HPDE6-E6E7 (cell line): ENCODE measurements at regions not wholly inside any gene's neighbourhood (a gene's known extent, or its start where the extent isn't known, plus 50 kb on each side); places are given as distances from the start of the nearest gene placed in this dataset.

Experiments
- DNase-seq: peaks from one replicate; pipeline ENCODE4 v3.0.0; 2011; ENCODE audit warnings: missing footprints; ENCODE audit errors: extremely low spot score

DNA sequence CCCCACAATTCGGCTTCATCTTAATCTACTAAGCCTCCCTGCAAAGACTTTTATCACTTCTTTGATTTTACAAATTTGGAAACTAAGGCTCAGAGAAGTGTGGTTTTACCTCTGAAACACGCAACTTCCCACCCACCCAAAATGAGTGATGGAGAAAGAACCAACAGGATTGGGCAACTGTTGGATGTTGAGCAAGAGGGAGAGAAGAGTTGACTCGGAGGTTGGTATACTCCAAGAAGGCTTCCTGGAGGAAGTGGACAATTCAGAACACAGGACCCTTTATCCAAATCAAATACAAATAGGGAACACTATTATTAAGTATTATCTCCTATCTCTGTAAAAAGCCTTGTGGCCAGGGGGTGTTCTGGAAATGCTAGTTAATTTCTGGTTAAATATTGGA, 323.0 kb downstream of the C16orf95 start:
- DNase-seq = no peak

GRCh38 chr16:86994651-86995171, 322.5 kb downstream of the C16orf95 start:
- no peak for DNase-seq

GRCh38 chr16:86995456-86995855, 321.7 kb downstream of the C16orf95 start:
- DNase-seq = no peak

DNA sequence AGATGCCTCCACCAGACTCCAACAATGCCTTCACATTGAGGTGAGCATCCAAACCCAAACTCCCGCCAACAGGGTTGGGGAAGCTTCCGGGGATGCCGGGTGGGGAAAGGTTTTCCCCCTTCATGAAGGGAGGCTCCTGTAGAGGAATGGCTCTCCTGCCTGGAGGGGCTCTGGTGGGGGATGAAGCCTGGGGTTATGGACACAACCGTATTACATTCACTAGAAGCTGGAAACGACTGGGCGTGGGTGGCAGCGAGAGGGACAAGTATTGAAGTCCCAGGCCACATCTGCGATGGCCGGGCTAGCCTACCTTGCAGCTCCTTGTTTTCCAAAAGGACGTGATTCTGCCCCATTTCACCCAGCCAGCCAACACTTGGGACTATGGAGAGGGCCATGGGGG, 321.1 kb downstream of the C16orf95 start:
- no peak for DNase-seq

GRCh38 chr16:86997058-86997457, 320.1 kb downstream of the C16orf95 start:
- DNase-seq = no peak

DNA sequence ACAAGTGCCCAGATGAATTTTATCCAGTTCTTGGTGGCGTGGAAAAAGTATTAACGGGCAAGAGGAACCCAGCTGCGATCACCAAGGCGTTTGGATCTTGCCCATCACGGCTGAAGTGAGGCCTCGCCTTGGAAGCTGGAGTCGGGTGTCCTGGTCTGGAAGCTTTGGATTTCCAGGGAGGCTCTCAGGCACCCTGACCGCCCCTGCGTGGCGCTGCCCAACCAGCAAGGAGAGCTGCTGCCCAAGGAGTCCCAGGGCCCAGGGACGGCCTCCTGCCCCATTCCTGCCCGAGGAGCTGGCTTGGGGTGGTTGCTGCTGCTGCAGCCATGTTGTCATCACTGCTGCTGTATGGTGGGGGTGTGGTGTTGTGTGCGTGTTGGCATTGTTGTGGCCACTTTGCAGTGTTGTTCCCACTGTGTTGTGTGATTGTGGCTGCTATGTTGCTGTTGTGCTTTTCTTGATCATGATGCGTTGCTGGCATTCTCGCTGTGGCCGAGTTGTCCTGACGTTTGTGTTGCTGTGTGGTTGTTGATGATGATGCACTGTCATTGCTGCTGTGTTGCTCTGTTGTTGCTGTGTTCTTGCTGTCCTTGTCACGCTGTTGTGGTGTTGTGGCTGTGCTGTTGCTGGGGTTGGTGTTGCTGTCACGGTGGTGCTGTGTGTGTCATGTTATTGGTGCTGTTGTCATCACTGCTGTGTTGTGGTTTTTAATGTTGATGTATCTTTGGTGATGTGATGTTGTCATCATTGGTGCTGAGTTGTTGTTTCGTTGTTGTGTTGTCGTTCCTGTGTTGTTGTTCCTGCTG, 318.8 kb downstream of the C16orf95 start:
- DNase-seq = no peak

DNA sequence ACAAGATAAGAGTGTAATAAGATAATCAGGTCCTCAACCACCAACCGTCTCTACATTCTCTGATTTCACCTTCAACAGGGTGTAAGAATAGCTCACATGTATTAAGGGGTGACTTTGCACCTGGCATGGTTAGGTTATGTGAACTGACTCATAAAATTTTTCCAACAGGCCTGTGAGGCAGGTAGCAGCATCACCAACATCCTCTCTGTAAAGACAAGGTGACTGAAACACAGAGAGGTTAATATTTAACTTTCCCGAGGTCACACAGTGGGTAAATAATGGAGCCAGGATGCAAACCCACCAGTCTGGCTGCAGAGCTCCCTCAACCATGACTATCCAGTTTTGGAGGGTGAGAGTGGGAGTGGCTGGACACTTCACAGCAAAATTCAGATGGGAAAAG, 317.2 kb downstream of the C16orf95 start:
- DNase-seq = no peak

DNA sequence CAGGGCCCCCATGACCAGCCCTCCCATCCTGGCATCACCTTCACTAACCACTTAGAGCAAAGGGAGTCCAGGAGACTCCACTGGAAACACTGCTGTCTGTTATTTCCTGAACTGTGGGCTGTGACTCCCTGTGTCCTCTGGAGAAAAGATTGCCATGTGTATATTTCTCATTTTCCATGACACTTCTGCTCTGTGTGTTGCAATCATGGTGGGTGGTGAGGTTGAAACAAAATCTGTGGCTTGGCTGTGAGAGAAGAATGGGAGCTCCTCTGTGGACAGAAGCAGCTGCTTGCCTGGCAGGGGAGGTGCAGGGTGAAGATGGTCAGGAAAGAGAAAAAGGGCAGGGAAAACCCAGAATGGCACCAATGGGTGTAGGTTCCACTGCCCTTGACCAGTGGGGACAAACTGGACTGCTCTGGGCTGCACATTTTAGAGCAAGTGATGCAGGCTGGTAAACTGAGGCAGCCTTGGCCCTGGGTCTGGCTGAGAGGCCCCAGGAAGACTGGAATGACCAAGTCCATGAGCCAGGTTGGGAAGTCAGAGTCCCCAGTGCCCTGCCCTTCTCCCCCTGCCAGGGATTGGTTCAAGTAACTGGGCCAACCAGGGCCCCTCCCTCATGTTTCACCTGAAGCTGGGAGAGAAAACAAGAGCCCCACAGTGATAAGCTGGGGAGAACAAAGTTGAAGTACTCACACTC, 314.3 kb downstream of the C16orf95 start:
- DNase-seq = no peak

DNA sequence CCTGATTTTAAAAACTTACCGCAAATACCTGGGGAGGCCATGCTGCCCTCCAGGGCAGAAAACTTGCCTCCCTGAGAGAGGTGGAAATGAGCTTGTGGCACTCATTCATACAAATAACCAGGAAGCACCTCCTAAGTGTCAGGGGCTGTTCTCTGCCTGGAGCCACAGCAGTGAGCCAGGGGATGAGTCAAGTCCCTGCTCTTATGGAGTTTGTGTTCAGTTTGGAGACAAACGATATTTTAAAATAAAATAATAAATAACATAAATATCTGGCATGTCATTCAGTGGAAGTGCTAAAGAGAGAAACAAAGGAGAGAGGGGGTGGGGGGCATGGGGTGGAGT, 313.8 kb downstream of the C16orf95 start:
- no peak for DNase-seq

GRCh38 chr16:87006021-87006420, 311.2 kb downstream of the C16orf95 start:
- no peak for DNase-seq

- no peak for DNase-seq
Observed at GRCh38 chr16:87006789-87007745, 310.1 kb downstream of the C16orf95 start.

DNA sequence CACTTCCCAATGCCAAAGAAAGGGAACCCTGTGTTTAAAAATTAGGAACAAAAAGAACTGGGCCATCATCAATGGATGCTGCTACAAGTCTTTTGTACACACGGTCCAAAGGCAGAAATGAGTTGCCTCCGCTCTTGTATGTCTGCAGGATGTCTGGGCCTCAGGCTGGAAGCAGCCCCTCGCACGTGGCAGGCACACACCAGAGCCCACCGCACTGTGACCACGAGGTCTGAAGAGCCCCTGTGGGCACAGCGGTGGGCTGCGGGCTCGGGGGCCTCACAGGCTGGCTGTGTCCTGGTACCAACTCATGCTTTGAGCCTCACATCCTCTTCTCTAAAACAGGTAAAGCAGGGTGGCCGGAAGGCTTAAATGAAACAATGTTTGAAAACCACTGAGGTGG, 309.3 kb downstream of the C16orf95 start:
- no peak for DNase-seq

DNA sequence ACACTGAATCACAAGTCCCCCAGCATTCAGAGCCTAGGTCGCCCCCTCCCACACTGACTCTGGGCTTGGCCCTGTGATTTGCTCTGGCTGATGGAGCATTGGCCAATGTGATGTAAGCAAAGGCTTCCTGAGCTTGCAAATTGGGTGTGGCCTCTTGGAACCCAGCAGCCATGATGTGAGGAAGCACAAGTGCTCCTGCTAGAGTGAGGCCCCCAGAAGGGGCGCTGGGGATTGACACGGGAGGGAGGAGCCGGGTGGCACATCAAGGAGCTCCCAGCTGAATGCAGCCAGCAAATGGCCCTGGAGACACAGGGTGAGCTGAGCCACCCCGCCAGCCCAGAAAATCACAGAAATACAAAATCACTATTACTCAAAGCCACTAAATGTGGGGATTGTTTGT, 308.5 kb downstream of the C16orf95 start:
- DNase-seq = no peak

- no peak for DNase-seq
Observed at GRCh38 chr16:87012954-87013938, 303.9 kb downstream of the C16orf95 start.

DNA sequence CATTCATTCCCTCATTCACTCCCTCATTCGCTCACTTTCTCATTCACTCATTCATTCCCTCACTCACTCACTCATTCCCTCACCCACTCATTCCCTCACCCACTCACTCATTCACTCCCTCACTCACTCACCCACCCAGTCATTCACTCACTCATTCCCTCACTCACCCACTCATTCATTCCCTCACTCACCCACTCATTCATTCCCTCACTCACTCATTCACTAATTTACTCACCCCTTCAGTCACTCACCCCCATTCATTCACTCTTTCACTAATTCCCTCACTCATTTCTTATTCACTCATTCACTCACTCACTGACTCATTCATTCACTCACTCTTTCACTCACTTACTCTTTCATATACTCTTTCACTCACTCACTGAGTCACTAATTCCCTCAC, 303.1 kb downstream of the C16orf95 start:
- no peak for DNase-seq

DNA sequence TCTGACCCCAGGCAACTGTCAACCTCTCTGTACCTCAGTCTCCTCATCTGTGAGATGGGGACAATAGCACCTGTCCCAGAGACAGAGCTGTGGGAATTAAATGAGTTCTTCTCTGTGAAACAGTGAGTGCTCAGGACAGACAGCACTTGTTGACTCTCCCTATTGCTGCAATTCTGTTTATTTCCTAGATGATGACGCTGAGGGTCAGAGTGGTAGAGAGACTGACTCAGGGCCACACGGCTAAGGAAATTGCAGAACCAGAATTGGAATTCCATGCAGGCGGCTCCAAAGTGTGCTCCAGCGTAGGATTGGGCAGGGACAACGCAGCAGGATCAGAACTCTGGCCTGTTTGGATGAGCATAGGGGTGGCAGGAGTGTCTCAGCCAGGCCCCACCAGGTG, 302.2 kb downstream of the C16orf95 start:
- no peak for DNase-seq

GRCh38 chr16:87016046-87017035, 300.9 kb downstream of the C16orf95 start:
- no peak for DNase-seq

GRCh38 chr16:87017371-87018012, 299.7 kb downstream of the C16orf95 start:
- peak; percentile 17 for DNase-seq

DNA sequence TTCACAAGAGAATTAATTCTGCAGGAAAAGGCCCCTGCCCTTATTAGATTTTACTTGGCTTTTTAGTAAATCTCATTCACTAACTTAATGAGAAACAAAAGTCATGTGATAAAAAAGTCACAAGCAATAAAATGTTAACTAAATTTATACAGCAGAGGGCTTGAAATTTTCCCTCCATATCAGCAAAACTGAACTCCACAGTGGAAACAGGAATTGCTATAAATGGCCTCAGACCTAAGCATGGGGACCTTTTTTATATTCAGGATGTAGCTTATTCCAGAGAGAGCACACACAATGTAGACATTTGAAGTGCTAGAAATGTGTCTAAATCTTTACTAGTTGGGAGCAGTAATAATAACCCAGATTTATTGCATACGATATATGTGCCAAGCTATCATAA, 291.5 kb downstream of the C16orf95 start:
- no peak for DNase-seq
